Vagina (tissue), 2 donors: ENCODE measurements at regions not wholly inside any gene's neighbourhood (a gene's known extent, or its start where the extent isn't known, plus 50 kb on each side); places are given as distances from the start of the nearest gene placed in this dataset.

Experiments
- CTCF ChIP-seq, 3 experiments: fragments of 450-650 bp in 2 of 3; fragments of 200-600 bp in 1 of 3; sonication (generic) in 1 of 3; IDR thresholded peaks; one replicate each; pipeline ENCODE4 v1.5.1; 2017 to 2019; ENCODE audit warnings: antibody characterized with exemption in 3 of 3, mild to moderate bottlenecking in 2 of 3, moderate library complexity in 2 of 3
- POLR2A ChIP-seq, 2 donors: fragments of 450-650 bp; IDR thresholded peaks; one replicate each; pipeline ENCODE4 v1.6.1; 2017; ENCODE audit warnings: antibody characterized with exemption in 2 of 2, mild to moderate bottlenecking in 2 of 2, moderate library complexity in 2 of 2

GRCh38 chr18:55840601-55841170 is 252.7 kb upstream of the TCF4 start:
- no peak for TF ChIP-seq CTCF (IDR thresholded peaks at IDR 0.05)
- no peak for TF ChIP-seq POLR2A (IDR thresholded peaks at IDR 0.05)
